OCI-LY1 (cell line): ENCODE measurements at regions not wholly inside any gene's neighbourhood (a gene's known extent, or its start where the extent isn't known, plus 50 kb on each side); places are given as distances from the start of the nearest gene placed in this dataset.

ENCODE experiments used
- EZH2 ChIP-seq: fragments of 200-600 bp; sonication (generic), shearing (Covaris generic); IDR thresholded peaks from 2 replicates; pipeline ENCODE4 v1.8.0; 2017; ENCODE audit warnings: borderline replicate concordance, mixed run types, mild to moderate bottlenecking, antibody characterized with exemption, low read length, moderate library complexity, mixed read lengths
- TF ChIP-seq, protein P1 (sequence below): fragments of 200-600 bp; sonication (generic), shearing (Covaris generic); IDR thresholded peaks from 2 replicates; pipeline ENCODE4 v1.5.1; 2017; ENCODE audit warnings: mild to moderate bottlenecking, antibody characterized with exemption, low read length, moderate library complexity, mixed read lengths

DNA sequence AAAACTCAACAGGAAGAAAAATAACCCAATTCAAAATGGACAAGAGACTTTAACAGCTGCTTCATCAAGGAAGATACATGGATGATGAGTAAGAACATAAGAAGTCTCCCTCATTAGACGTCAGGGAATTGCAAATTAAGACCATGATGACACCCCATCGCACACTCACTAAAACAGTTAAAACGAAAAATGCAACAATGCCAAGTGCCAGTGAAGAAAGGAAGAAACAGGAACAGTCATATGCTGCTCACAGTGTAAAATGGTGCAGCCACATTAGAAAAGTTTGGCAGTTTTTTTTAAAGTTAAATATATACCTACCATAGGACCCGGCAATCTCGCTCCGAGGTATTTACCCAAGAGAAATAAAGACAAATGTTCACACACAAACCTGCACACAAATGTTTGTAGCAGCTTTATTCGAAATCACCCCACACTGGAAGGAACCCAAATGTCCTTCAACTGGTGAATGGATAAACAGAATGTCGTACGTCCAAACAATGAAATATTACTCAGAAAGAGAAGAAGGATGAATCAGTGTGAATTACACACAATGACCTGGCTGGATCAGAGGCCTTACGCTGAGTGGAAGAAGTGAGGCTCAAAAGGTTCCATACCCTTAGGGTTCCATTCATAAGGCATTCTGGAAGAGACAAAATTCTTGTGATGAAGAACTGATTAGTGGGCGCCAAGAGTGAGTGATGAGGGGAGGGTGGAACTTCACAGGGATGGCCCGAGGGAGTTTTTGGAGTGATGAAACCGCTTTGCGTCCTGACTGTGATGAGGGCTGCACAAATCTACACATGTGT is 110.3 kb downstream of the C16orf95 start:
- TF ChIP-seq EZH2, result no peak
- TF ChIP-seq, protein P1, sequence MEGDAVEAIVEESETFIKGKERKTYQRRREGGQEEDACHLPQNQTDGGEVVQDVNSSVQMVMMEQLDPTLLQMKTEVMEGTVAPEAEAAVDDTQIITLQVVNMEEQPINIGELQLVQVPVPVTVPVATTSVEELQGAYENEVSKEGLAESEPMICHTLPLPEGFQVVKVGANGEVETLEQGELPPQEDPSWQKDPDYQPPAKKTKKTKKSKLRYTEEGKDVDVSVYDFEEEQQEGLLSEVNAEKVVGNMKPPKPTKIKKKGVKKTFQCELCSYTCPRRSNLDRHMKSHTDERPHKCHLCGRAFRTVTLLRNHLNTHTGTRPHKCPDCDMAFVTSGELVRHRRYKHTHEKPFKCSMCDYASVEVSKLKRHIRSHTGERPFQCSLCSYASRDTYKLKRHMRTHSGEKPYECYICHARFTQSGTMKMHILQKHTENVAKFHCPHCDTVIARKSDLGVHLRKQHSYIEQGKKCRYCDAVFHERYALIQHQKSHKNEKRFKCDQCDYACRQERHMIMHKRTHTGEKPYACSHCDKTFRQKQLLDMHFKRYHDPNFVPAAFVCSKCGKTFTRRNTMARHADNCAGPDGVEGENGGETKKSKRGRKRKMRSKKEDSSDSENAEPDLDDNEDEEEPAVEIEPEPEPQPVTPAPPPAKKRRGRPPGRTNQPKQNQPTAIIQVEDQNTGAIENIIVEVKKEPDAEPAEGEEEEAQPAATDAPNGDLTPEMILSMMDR, result no peak
